Stimulated activated CD4-positive, alpha-beta T cell treated with anti-CD3 and anti-CD28 coated beads, Interleukin-12 subunit alpha, Interleukin-12 subunit beta, amount 100 ng/mL, for 24 hours (primary cell): ENCODE measurements at regions not wholly inside any gene's neighbourhood (a gene's known extent, or its start where the extent isn't known, plus 50 kb on each side); places are given as distances from the start of the nearest gene placed in this dataset.

Experiments used
- DNase-seq, 2 experiments: peaks; one replicate each; pipeline ENCODE4 v3.0.0-alpha.2; 2020; ENCODE audit warnings: low read depth in 2 of 2

GRCh38 chr13:34246511-34246910, 428.6 kb downstream of the RFC3 start:
- no peak for DNase-seq

GRCh38 chr13:34247596-34247995, 429.6 kb downstream of the RFC3 start:
- DNase-seq, result no peak

GRCh38 chr13:34249546-34250039, 431.6 kb downstream of the RFC3 start:
- no peak for DNase-seq

- no peak for DNase-seq
Observed at GRCh38 chr13:34250151-34250670, 432.3 kb downstream of the RFC3 start.

- DNase-seq, result no peak
Observed at GRCh38 chr13:34254366-34254765, 436.4 kb downstream of the RFC3 start.

GRCh38 chr13:34255711-34256110, 437.8 kb downstream of the RFC3 start:
- DNase-seq, result no peak

- no peak for DNase-seq
Observed at GRCh38 chr13:34256236-34256635, 438.3 kb downstream of the RFC3 start.

GRCh38 chr13:34257966-34258365, 440.0 kb downstream of the RFC3 start:
- DNase-seq, result no peak

GRCh38 chr13:34258646-34259386, 440.9 kb downstream of the RFC3 start:
- DNase-seq, result no peak

- DNase-seq, result no peak
Observed at GRCh38 chr13:34263681-34264080, 445.7 kb downstream of the RFC3 start.

GRCh38 chr13:34265046-34265679, 447.2 kb downstream of the RFC3 start:
- DNase-seq, result no peak

GRCh38 chr13:34276764-34277163, 458.8 kb downstream of the RFC3 start:
- DNase-seq, result no peak

- no peak for DNase-seq
Observed at GRCh38 chr13:34277936-34278335, 460.0 kb downstream of the RFC3 start.

- DNase-seq, result no peak
Observed at GRCh38 chr13:34278780-34279179, 460.8 kb downstream of the RFC3 start.

- no peak for DNase-seq
Observed at GRCh38 chr13:34290661-34291060, 472.7 kb downstream of the RFC3 start.

- no peak for DNase-seq
Observed at GRCh38 chr13:34294483-34295129, 476.7 kb downstream of the RFC3 start.

GRCh38 chr13:34300559-34300958, 482.6 kb downstream of the RFC3 start:
- DNase-seq, result no peak

- DNase-seq, result no peak
Observed at GRCh38 chr13:34302596-34302995, 484.6 kb downstream of the RFC3 start.

GRCh38 chr13:34303346-34303745, 485.4 kb downstream of the RFC3 start:
- no peak for DNase-seq

GRCh38 chr13:34307607-34308006, 489.7 kb downstream of the RFC3 start:
- DNase-seq, result no peak

GRCh38 chr13:34308725-34309124, 490.8 kb downstream of the RFC3 start:
- DNase-seq, result no peak

- DNase-seq, result no peak
Observed at GRCh38 chr13:34310539-34310938, 492.6 kb downstream of the RFC3 start.

GRCh38 chr13:34311251-34311650, 493.3 kb downstream of the RFC3 start:
- no peak for DNase-seq
